Smooth muscle cell (in vitro differentiated cells): ENCODE measurements at regions not wholly inside any gene's neighbourhood (a gene's known extent, or its start where the extent isn't known, plus 50 kb on each side); places are given as distances from the start of the nearest gene placed in this dataset.

Experiments used
- DNase-seq: peaks from one replicate; lab custom pipeline; 2025; ENCODE audit not compliant: unreplicated experiment; lab: John Stamatoyannopoulos, UW
- H2AFZ ChIP-seq: fragments of 200-600 bp; sonication (generic); 2 replicates; pipeline ENCODE4 v1.6.0; 2016; ENCODE audit warnings: antibody characterized with exemption, low read depth, mild to moderate bottlenecking
- H3F3A ChIP-seq: fragments of 200-600 bp; sonication (generic); 2 replicates; pipeline ENCODE4 v1.6.0; 2017; ENCODE audit warnings: antibody characterized with exemption, low read depth
- H3K27ac ChIP-seq: fragments of 200-600 bp; sonication (generic); 2 replicates; pipeline ENCODE4 v1.5.1; 2016; ENCODE audit warnings: low read depth, mild to moderate bottlenecking
- H3K27me3 ChIP-seq: fragments of 200-600 bp; sonication (generic); 2 replicates; pipeline ENCODE4 v1.6.1; 2016; ENCODE audit warnings: low read depth, mild to moderate bottlenecking
- H3K36me3 ChIP-seq: fragments of 200-600 bp; sonication (generic); 2 replicates; pipeline ENCODE4 v1.5.1; 2016; ENCODE audit warnings: low read depth
- H3K4me1 ChIP-seq: fragments of 200-600 bp; sonication (generic); 2 replicates; pipeline ENCODE4 v1.5.1; 2016; ENCODE audit warnings: low read depth
- H3K4me2 ChIP-seq: fragments of 200-600 bp; sonication (generic); 2 replicates; pipeline ENCODE4 v1.6.0; 2016; ENCODE audit warnings: mild to moderate bottlenecking
- H3K4me3 ChIP-seq: fragments of 200-600 bp; sonication (generic); 2 replicates; pipeline ENCODE4 v1.5.1; 2016; ENCODE audit warnings: mild to moderate bottlenecking
- H3K79me2 ChIP-seq: fragments of 200-600 bp; sonication (generic); 2 replicates; pipeline ENCODE4 v1.6.0; 2016; ENCODE audit warnings: low read depth, mild to moderate bottlenecking
- H3K9ac ChIP-seq: fragments of 200-600 bp; sonication (generic); 2 replicates; pipeline ENCODE4 v1.6.0; 2016; ENCODE audit warnings: low read depth
- H3K9me3 ChIP-seq: fragments of 200-600 bp; sonication (generic); replicated peaks from 2 replicates; pipeline ENCODE4 v1.5.1; 2016; ENCODE audit warnings: low read depth
- H4K20me1 ChIP-seq: fragments of 200-600 bp; sonication (generic); 2 replicates; pipeline ENCODE4 v1.6.0; 2016; ENCODE audit warnings: low read depth
- WGBS: methylation state at CpG from one replicate; pipeline ENCODE4 v1.1.7; 2016; ENCODE audit warnings: low lambda C conversion rate; 5-methylcytosine and 5-hydroxymethylcytosine counted together
- TF ChIP-seq, protein P1 (sequence below): fragments of 200-600 bp; sonication (generic); IDR thresholded peaks from 2 replicates; pipeline ENCODE4 v1.5.1; 2017; ENCODE audit warnings: borderline replicate concordance, mild to moderate bottlenecking, antibody characterized with exemption; ENCODE audit not compliant: insufficient read depth, poor library complexity, severe bottlenecking

DNA sequence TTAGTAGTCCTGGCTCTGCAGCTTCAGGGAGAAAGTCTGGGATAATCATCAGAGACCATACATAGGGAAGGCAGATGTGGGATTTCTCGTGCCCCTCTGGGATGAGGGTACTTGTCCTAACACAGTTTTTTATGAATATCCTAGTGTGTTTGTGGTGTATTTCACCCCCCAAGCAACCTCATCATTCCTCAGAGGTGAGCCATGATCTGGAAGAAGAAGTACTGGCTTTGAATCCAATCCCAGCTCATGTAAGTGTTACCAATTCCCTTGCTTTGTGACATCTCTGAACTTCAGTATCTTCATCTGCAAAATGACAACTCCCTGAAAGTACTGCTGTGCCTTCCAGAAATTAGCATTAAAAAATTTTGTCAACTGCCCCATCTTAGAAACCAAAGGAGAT, 347.5 kb upstream of the ZMIZ1 start:
- Histone ChIP-seq H3K27ac (no peak overlapping the region), H3K27me3 (no peaks in the 10 kb centered on the region), H2AFZ (no peak overlapping the region), H3K4me2 (no peak overlapping the region), H3K36me3 (no peaks in the 10 kb centered on the region), H3K4me3 (no peak overlapping the region), H3K9ac (no peak overlapping the region), H3K4me1 (no peaks in the 10 kb centered on the region), H4K20me1 (no peaks in the 10 kb centered on the region), H3K9me3 (no peaks in the 10 kb centered on the region), H3K79me2 (no peaks in the 10 kb centered on the region), H3F3A (peaks cover 12% of the 10 kb centered on the region)
- 75% methylated on average over 1 of the region's 1 CpG for WGBS
- DNase-seq = no peak
- TF ChIP-seq, protein P1, sequence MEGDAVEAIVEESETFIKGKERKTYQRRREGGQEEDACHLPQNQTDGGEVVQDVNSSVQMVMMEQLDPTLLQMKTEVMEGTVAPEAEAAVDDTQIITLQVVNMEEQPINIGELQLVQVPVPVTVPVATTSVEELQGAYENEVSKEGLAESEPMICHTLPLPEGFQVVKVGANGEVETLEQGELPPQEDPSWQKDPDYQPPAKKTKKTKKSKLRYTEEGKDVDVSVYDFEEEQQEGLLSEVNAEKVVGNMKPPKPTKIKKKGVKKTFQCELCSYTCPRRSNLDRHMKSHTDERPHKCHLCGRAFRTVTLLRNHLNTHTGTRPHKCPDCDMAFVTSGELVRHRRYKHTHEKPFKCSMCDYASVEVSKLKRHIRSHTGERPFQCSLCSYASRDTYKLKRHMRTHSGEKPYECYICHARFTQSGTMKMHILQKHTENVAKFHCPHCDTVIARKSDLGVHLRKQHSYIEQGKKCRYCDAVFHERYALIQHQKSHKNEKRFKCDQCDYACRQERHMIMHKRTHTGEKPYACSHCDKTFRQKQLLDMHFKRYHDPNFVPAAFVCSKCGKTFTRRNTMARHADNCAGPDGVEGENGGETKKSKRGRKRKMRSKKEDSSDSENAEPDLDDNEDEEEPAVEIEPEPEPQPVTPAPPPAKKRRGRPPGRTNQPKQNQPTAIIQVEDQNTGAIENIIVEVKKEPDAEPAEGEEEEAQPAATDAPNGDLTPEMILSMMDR = no peak

DNA sequence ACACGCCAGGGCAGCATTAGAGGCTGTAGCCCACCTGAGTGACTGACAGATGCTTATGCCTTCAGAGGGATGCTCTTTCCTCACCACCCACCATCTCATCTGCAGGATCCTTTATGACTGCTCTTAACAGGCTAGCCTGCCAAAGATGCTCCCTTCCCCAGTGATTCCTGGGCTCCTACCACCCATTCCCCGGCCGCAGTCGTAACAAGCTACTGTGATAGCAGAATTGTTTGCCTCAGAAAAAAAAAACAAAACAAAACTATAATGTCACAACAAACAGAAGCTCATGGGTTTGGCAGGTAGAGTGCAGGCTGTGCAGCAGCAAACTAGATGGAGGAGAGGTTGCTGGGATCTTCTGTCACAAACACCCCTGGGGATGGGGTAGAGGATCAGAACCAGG, 343.9 kb upstream of the ZMIZ1 start:
- Histone ChIP-seq H3F3A (peaks cover 5% of the 10 kb centered on the region), H3K27me3 (no peaks in the 10 kb centered on the region), H2AFZ (no peak overlapping the region), H3K4me3 (no peak overlapping the region), H3K79me2 (no peaks in the 10 kb centered on the region), H3K36me3 (no peaks in the 10 kb centered on the region), H3K4me2 (no peak overlapping the region), H3K27ac (no peak overlapping the region), H3K9me3 (no peaks in the 10 kb centered on the region), H3K9ac (no peak overlapping the region), H4K20me1 (no peaks in the 10 kb centered on the region), H3K4me1 (no peaks in the 10 kb centered on the region)
- TF ChIP-seq, protein P1 = no peak
- 96% methylated on average over 4 of the region's 4 CpGs for WGBS
- no peak for DNase-seq

DNA sequence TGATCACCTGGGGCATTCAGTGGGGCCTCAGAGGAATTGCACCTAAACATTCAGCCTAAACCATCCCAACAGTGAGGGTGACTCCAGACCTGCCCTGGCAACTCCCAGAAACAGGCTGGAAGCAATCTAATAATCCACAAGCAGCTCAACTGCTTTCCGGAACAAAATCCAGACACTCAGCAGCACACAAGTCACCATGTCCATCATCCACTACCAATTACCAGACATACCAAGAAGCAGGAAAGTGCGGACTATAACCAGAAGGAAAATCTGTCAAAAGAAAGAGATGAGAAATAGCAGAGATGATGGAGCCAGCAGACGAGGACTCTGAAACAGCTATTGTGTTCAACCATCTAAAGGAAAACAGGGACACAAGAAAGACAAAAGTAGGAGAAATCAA, 342.6 kb upstream of the ZMIZ1 start:
- H3K4me3 ChIP-seq = no peak overlapping the region
- WGBS = 17% methylated on average over 3 of the region's 3 CpGs
- H3K27ac ChIP-seq = no peak overlapping the region
- H3K27me3 ChIP-seq = no peaks in the 10 kb centered on the region
- H3K9ac ChIP-seq = no peak overlapping the region
- H2AFZ ChIP-seq = no peak overlapping the region
- no peaks in the 10 kb centered on the region for H3K79me2 ChIP-seq
- no peaks in the 10 kb centered on the region for H4K20me1 ChIP-seq
- no peaks in the 10 kb centered on the region for H3K36me3 ChIP-seq
- H3K9me3 ChIP-seq = no peaks in the 10 kb centered on the region
- DNase-seq = no peak
- no peaks in the 10 kb centered on the region for H3K4me1 ChIP-seq
- TF ChIP-seq, protein P1 = no peak
- H3K4me2 ChIP-seq = no peak overlapping the region
- peaks cover 5% of the 10 kb centered on the region for H3F3A ChIP-seq

DNA sequence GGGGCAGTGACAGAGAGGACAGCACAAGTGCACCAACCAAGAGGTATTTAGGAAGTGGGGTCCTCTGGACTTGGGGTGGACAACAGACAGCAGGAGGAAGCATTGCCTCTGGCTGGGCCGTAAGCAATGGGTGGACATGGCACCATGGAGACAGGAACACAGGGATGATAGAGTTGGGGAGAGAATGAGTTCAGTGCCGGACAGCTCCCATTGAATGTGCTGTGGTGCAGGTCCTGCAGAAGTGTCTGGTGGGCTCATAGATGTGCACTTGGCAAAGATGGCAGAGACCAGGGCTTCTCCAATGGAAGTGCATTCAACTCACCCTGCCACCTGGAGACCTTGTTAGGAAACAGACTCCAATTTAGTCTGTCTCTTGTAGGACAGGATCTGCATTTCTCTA, 341.5 kb upstream of the ZMIZ1 start:
- WGBS = 95% methylated on average over 2 of the region's 2 CpGs
- Histone ChIP-seq H3K27me3 (no peaks in the 10 kb centered on the region), H3K9ac (no peak overlapping the region), H4K20me1 (no peaks in the 10 kb centered on the region), H3K9me3 (no peaks in the 10 kb centered on the region), H3K27ac (no peak overlapping the region), H3K4me1 (no peaks in the 10 kb centered on the region), H3K79me2 (no peaks in the 10 kb centered on the region), H3K4me2 (no peak overlapping the region), H3F3A (peaks cover 5% of the 10 kb centered on the region), H2AFZ (no peak overlapping the region), H3K4me3 (no peak overlapping the region), H3K36me3 (no peaks in the 10 kb centered on the region)
- TF ChIP-seq, protein P1 = no peak
- no peak for DNase-seq
